ENCODE measurements at regions not wholly inside any gene's neighbourhood (a gene's known extent, or its start where the extent isn't known, plus 50 kb on each side); places are given as distances from the start of the nearest gene placed in this dataset.

DNA sequence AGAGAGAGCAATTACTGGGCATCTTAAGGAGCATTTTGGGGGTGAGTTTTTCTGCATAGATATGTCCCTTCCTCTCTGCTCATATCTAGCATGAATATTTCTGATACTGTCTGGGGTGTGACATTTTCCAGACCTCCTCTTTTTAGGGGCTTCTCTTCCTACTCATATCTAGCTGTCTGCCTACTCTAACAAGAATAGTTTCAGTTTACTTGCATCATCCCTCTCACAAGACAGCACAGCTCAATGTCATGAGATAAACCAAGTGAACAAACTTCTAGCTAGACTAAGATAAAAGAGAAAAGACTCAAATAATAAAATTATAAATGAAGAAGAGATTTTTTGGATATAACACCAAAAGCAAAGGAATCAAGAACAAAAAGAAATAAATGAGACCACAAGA lies 419.5 kb upstream of the SORCS1 start:
- peaks cover 10% of the 10 kb centered on the region for H3K9me3 Mint-ChIP-seq (ENCODE audit: unreplicated experiment)
- H3K27ac Mint-ChIP-seq (ENCODE audit: unreplicated experiment), result no peak overlapping the region
- H3K4me3 Mint-ChIP-seq (ENCODE audit: unreplicated experiment), result no peak overlapping the region
- H3K36me3 Mint-ChIP-seq (ENCODE audit: low read depth, unreplicated experiment), result no peaks in the 10 kb centered on the region
- no peaks in the 10 kb centered on the region for H3K4me1 Mint-ChIP-seq (ENCODE audit: unreplicated experiment)
- H3K27me3 Mint-ChIP-seq (ENCODE audit: unreplicated experiment), result peaks cover 2% of the 10 kb centered on the region
- TF ChIP-seq, protein P1, sequence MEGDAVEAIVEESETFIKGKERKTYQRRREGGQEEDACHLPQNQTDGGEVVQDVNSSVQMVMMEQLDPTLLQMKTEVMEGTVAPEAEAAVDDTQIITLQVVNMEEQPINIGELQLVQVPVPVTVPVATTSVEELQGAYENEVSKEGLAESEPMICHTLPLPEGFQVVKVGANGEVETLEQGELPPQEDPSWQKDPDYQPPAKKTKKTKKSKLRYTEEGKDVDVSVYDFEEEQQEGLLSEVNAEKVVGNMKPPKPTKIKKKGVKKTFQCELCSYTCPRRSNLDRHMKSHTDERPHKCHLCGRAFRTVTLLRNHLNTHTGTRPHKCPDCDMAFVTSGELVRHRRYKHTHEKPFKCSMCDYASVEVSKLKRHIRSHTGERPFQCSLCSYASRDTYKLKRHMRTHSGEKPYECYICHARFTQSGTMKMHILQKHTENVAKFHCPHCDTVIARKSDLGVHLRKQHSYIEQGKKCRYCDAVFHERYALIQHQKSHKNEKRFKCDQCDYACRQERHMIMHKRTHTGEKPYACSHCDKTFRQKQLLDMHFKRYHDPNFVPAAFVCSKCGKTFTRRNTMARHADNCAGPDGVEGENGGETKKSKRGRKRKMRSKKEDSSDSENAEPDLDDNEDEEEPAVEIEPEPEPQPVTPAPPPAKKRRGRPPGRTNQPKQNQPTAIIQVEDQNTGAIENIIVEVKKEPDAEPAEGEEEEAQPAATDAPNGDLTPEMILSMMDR (IDR thresholded peaks at IDR 0.05; ENCODE audit: unreplicated experiment), result no peak
- no peak for DNase-seq (ENCODE audit: low spot score)

DNA sequence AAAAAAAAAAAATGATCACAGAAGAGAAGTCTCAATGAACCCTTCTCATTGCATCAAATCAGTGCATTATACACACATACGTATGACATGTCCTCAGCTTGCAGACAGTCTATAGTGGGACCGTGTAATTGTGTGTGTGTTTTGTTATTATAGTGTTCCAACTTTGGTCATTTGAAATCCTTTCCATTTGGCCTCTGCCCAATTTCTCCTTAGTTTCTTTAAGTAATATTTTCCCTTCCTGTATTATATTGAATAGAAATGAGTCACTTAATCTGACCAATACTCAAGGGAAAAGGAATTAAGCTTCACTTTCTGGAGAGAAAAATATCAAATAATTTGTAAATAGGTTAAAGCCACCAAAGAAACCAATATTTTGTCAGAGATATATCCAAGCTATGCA lies 415.5 kb upstream of the SORCS1 start:
- Mint-ChIP-seq H3K36me3 (ENCODE audit: low read depth, unreplicated experiment) (no peaks in the 10 kb centered on the region), H3K27me3 (ENCODE audit: unreplicated experiment) (peaks cover 2% of the 10 kb centered on the region), H3K27ac (ENCODE audit: unreplicated experiment) (no peak overlapping the region), H3K4me3 (ENCODE audit: unreplicated experiment) (no peak overlapping the region), H3K4me1 (ENCODE audit: unreplicated experiment) (no peaks in the 10 kb centered on the region), H3K9me3 (ENCODE audit: unreplicated experiment) (no peaks in the 10 kb centered on the region)
- TF ChIP-seq, protein P1 (IDR thresholded peaks at IDR 0.05; ENCODE audit: unreplicated experiment), result no peak
- DNase-seq (ENCODE audit: low spot score), result no peak

DNA sequence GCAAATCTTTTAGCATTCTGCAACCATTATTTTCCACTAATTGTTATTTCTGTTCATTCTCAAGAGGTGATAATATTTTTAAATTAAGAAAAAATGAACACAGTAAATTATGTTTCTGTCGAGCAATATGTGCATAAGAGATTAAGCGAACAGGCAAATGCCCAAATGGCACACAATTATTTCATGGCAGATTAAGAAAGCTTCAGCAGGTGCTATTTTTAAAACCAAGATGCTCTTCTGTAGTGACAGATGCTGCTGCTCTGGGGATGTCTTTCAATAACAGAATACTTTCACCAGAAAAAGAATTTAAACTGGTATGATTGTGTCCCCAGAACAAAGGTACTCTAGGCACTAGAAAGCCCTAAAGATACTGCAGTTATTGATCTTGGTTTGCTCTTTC lies 412.7 kb upstream of the SORCS1 start:
- Mint-ChIP-seq H3K4me1 (ENCODE audit: unreplicated experiment) (no peaks in the 10 kb centered on the region), H3K27me3 (ENCODE audit: unreplicated experiment) (no peaks in the 10 kb centered on the region), H3K36me3 (ENCODE audit: low read depth, unreplicated experiment) (no peaks in the 10 kb centered on the region), H3K9me3 (ENCODE audit: unreplicated experiment) (no peaks in the 10 kb centered on the region), H3K4me3 (ENCODE audit: unreplicated experiment) (no peak overlapping the region), H3K27ac (ENCODE audit: unreplicated experiment) (no peak overlapping the region)
- no peak for DNase-seq (ENCODE audit: low spot score)
- TF ChIP-seq, protein P1 (IDR thresholded peaks at IDR 0.05; ENCODE audit: unreplicated experiment), result no peak

DNA sequence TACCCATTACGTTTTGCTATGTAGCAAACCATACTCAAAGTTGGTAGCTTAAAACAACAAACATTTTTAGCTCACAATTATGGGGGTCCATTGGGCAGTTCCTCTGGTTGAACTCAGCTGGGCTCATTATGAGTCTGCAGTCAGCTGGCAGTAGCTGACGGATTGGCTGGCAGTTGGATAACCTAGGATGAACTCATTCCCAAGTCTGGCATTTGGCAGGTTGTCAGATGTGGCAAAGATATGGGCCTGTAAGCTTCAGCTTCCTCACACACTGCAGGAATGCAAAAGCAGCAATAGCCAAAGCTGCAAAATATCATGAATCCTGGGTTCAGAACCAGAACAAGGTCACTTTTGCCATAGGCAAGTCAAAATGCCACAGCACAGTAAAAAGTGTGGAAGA lies 412.2 kb upstream of the SORCS1 start:
- Mint-ChIP-seq H3K9me3 (ENCODE audit: unreplicated experiment) (no peaks in the 10 kb centered on the region), H3K36me3 (ENCODE audit: low read depth, unreplicated experiment) (no peaks in the 10 kb centered on the region), H3K27me3 (ENCODE audit: unreplicated experiment) (no peaks in the 10 kb centered on the region)

DNA sequence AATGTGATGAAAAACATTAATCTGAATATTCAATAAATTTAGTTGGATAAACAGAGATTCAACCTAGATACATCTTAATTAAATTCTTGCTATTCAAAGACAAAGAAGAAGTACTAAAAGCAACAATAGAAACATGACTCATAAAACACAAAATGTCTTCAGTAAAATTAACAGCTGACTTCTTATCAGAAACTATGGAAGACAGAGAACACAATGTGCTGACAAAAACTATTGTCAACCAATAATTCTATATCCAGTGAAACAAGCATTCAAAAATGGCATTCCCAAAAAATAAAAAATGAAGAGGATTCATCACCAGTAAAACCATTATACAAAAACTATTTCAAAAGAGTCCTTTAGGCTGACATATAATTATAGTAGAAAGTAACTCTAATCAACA lies 400.5 kb upstream of the SORCS1 start:
- no peak for DNase-seq (ENCODE audit: low spot score)
- TF ChIP-seq, protein P1 (IDR thresholded peaks at IDR 0.05; ENCODE audit: unreplicated experiment), result no peak
- Mint-ChIP-seq H3K36me3 (ENCODE audit: low read depth, unreplicated experiment) (no peaks in the 10 kb centered on the region), H3K4me3 (ENCODE audit: unreplicated experiment) (no peak overlapping the region), H3K4me1 (ENCODE audit: unreplicated experiment) (no peaks in the 10 kb centered on the region), H3K9me3 (ENCODE audit: unreplicated experiment) (no peaks in the 10 kb centered on the region), H3K27ac (ENCODE audit: unreplicated experiment) (no peak overlapping the region), H3K27me3 (ENCODE audit: unreplicated experiment) (no peaks in the 10 kb centered on the region)

More for the DNA sequence above, 412.2 kb upstream of the SORCS1 start:
- H3K27ac Mint-ChIP-seq (ENCODE audit: unreplicated experiment), result no peak overlapping the region
- H3K4me3 Mint-ChIP-seq (ENCODE audit: unreplicated experiment), result no peak overlapping the region
- TF ChIP-seq, protein P1 (IDR thresholded peaks at IDR 0.05; ENCODE audit: unreplicated experiment), result no peak
- no peak for DNase-seq (ENCODE audit: low spot score)
- no peaks in the 10 kb centered on the region for H3K4me1 Mint-ChIP-seq (ENCODE audit: unreplicated experiment)

Data from endothelial cell (in vitro differentiated cells).